Endodermal cell (in vitro differentiated cells): ENCODE measurements at regions not wholly inside any gene's neighbourhood (a gene's known extent, or its start where the extent isn't known, plus 50 kb on each side); places are given as distances from the start of the nearest gene placed in this dataset.
A peak's percentile ranks its signal among the peaks of the same experiment; 100 is the strongest.

Experiments
- DNase-seq: peaks from one replicate; pipeline ENCODE4 v3.0.0-alpha.2; 2017
- H3K27ac ChIP-seq: 2 replicates; pipeline ENCODE4 v1.5.1; 2013; ENCODE audit warnings: mild to moderate bottlenecking, low read depth, low read length, moderate library complexity
- H3K27me3 ChIP-seq: 2 replicates; pipeline ENCODE4 v1.6.1; 2013; ENCODE audit warnings: mild to moderate bottlenecking, low read length, moderate library complexity; ENCODE audit not compliant: insufficient read depth, control insufficient read depth, poor library complexity, severe bottlenecking
- H3K36me3 ChIP-seq: 2 replicates; pipeline ENCODE4 v1.7.0; 2013; ENCODE audit warnings: mild to moderate bottlenecking, low read length, moderate library complexity; ENCODE audit not compliant: control insufficient read depth, insufficient read depth
- H3K4me1 ChIP-seq: one replicate; pipeline ENCODE4 v1.7.0; 2013; ENCODE audit warnings: low read length; ENCODE audit not compliant: control insufficient read depth, insufficient read depth
- H3K4me3 ChIP-seq: 2 replicates; pipeline ENCODE4 v1.5.1; 2013; ENCODE audit warnings: mild to moderate bottlenecking, low read length, moderate library complexity
- H3K9ac ChIP-seq: 2 replicates; pipeline ENCODE4 v1.6.1; 2013; ENCODE audit warnings: mild to moderate bottlenecking, low read length, moderate library complexity; ENCODE audit not compliant: poor library complexity, severe bottlenecking; ENCODE audit errors: extremely low read depth
- H3K9me3 ChIP-seq: 2 replicates; pipeline ENCODE4 v1.6.1; 2013; ENCODE audit warnings: mild to moderate bottlenecking, low read length, moderate library complexity; ENCODE audit not compliant: control insufficient read depth
- H3K27ac Mint-ChIP-seq: 2 replicates; pipeline ENCODE4 v1.8.0; 2020; ENCODE audit warnings: mixed read lengths
- H3K27me3 Mint-ChIP-seq: 2 replicates; pipeline ENCODE4 v1.8.0; 2021; ENCODE audit warnings: mild to moderate bottlenecking, mixed read lengths; ENCODE audit not compliant: insufficient read depth
- H3K36me3 Mint-ChIP-seq: 2 replicates; pipeline ENCODE4 v1.8.0; 2020; ENCODE audit warnings: low read depth, mixed read lengths
- H3K4me1 Mint-ChIP-seq: 2 replicates; pipeline ENCODE4 v1.8.0; 2020; ENCODE audit warnings: mixed read lengths
- H3K4me3 Mint-ChIP-seq: 2 replicates; pipeline ENCODE4 v1.8.0; 2020; ENCODE audit warnings: mild to moderate bottlenecking, moderate library complexity, mixed read lengths
- H3K9me3 Mint-ChIP-seq: 2 replicates; pipeline ENCODE4 v1.8.0; 2020; ENCODE audit warnings: mild to moderate bottlenecking, mixed read lengths
- WGBS, 2 experiments: methylation state at CpG; one replicate each; pipeline versions ENCODE4 v1.1.5 to v1.1.7; 2013; ENCODE audit warnings: missing lambda C conversion rate in 2 of 2, mixed read lengths in 1 of 2; ENCODE audit not compliant: insufficient coverage in 1 of 2, insufficient read length in 1 of 2; 5-methylcytosine and 5-hydroxymethylcytosine counted together
- TF ChIP-seq, protein P1 (sequence below): fragments of 200-600 bp; sonication (generic); conservative IDR thresholded peaks from 2 replicates; pipeline ENCODE4 v1.5.0; 2021; ENCODE audit warnings: antibody characterized with exemption, mild to moderate bottlenecking

DNA sequence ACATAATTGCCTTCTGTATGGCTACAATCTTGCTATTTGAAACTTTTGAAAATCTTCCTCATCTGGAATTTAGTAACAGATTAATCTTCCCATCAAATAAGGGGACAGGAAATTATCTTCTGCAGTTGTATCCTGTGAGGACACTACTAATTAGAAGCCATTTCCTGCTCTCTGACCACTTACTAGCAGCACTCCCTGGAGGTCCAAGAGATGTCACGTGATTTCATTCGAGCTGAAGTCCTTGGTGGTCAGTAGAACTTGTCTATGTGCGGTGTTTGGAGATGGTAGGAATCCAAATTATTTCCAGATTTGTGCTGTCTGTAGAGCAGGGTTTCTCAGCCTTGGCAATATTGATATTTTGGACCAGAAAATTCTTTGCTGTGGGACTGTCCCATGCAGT is 202.5 kb downstream of the TFAP2B start:
- TF ChIP-seq, protein P1, sequence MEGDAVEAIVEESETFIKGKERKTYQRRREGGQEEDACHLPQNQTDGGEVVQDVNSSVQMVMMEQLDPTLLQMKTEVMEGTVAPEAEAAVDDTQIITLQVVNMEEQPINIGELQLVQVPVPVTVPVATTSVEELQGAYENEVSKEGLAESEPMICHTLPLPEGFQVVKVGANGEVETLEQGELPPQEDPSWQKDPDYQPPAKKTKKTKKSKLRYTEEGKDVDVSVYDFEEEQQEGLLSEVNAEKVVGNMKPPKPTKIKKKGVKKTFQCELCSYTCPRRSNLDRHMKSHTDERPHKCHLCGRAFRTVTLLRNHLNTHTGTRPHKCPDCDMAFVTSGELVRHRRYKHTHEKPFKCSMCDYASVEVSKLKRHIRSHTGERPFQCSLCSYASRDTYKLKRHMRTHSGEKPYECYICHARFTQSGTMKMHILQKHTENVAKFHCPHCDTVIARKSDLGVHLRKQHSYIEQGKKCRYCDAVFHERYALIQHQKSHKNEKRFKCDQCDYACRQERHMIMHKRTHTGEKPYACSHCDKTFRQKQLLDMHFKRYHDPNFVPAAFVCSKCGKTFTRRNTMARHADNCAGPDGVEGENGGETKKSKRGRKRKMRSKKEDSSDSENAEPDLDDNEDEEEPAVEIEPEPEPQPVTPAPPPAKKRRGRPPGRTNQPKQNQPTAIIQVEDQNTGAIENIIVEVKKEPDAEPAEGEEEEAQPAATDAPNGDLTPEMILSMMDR, result no peak
- Histone ChIP-seq H3K9me3 (no peaks in the 10 kb centered on the region), H3K36me3 (no peaks in the 10 kb centered on the region), H3K4me1 (no peaks in the 10 kb centered on the region), H3K9ac (no peak overlapping the region), H3K27me3 (no peaks in the 10 kb centered on the region), H3K27ac (no peak overlapping the region), H3K4me3 (no peak overlapping the region)
- H3K4me3 Mint-ChIP-seq, result no peak overlapping the region
- 85 to 91% methylated on average over 3 of the region's 3 CpGs for WGBS, 2 experiments
- no peak overlapping the region for H3K27ac Mint-ChIP-seq
- no peaks in the 10 kb centered on the region for H3K4me1 Mint-ChIP-seq
- H3K9me3 Mint-ChIP-seq, result no peaks in the 10 kb centered on the region
- no peak for DNase-seq
- H3K27me3 Mint-ChIP-seq, result peaks cover 8% of the 10 kb centered on the region
- H3K36me3 Mint-ChIP-seq, result no peaks in the 10 kb centered on the region

- WGBS, 2 experiments, result 89% methylated on average over 3 of the region's 3 CpGs; no CpG with 5 or more reads in 1 of the 2 experiments
- H3K4me3 ChIP-seq, result no peak overlapping the region
- no peak overlapping the region for H3K27ac ChIP-seq
- H3K36me3 ChIP-seq, result no peaks in the 10 kb centered on the region
- no peaks in the 10 kb centered on the region for H3K4me1 ChIP-seq
- TF ChIP-seq, protein P1, result no peak
- no peak overlapping the region for H3K9ac ChIP-seq
- Mint-ChIP-seq H3K4me3 (no peak overlapping the region), H3K9me3 (no peaks in the 10 kb centered on the region), H3K36me3 (no peaks in the 10 kb centered on the region), H3K27me3 (peaks cover 5% of the 10 kb centered on the region), H3K27ac (no peak overlapping the region), H3K4me1 (no peaks in the 10 kb centered on the region)
- no peaks in the 10 kb centered on the region for H3K27me3 ChIP-seq
- DNase-seq, result no peak
- no peaks in the 10 kb centered on the region for H3K9me3 ChIP-seq
These were observed 205.5 kb downstream of the TFAP2B start for GRCh38 chr6:51024126-51024525.

DNA sequence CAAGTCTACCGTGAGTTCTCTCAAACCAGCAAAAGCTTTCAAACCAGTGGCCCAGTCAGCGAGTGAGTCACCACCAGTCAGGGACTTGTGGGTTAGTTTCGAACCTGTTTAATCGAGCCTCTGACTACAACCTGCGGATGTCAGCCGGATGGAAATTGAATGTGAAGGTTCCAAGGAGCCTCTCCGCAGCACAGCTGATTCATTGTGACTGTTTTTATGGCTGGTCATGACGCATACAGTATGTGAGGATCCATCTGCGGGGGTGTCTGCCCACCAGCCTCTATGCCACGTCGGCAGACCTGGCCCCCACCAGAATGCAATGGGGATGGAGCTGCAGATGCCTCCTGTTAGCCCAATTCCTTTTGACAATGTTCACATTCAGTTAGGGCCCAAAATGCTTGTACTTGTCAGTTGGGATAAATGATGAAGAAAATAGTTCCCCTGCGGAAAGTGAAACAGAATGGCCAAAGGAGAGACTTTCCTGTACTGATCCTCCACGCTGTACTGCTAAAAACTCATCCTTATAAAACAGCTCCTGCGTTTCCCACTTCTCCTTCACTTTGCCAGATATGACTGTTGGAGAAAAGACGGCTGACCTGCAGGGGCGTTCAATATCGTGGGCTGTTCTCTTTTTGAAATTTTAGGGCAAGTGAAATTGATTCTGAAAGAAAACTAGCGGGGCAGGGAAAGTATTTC is 206.6 kb downstream of the TFAP2B start:
- Histone ChIP-seq H3K36me3 (no peaks in the 10 kb centered on the region), H3K9ac (no peak overlapping the region), H3K9me3 (no peaks in the 10 kb centered on the region), H3K4me3 (no peak overlapping the region), H3K4me1 (no peaks in the 10 kb centered on the region), H3K27me3 (no peaks in the 10 kb centered on the region), H3K27ac (no peak overlapping the region)
- DNase-seq, result peak; percentile 45
- WGBS, 2 experiments, result 85 to 91% methylated on average over 11 to 18 of the region's 18 CpGs
- Mint-ChIP-seq H3K27me3 (peaks cover 1% of the 10 kb centered on the region), H3K4me3 (no peak overlapping the region), H3K27ac (no peak overlapping the region), H3K4me1 (no peaks in the 10 kb centered on the region), H3K36me3 (no peaks in the 10 kb centered on the region), H3K9me3 (no peaks in the 10 kb centered on the region)
- TF ChIP-seq, protein P1, result no peak
